Mammary epithelial cell (primary cell): ENCODE measurements at regions not wholly inside any gene's neighbourhood (a gene's known extent, or its start where the extent isn't known, plus 50 kb on each side); places are given as distances from the start of the nearest gene placed in this dataset.

ENCODE experiments used
- CTCF ChIP-seq, 2 donors: IDR thresholded peaks in 1 of 2; conservative IDR thresholded peaks in 1 of 2; 2 replicates each; pipeline ENCODE4 v1.5.1; 2011 to 2012; ENCODE audit warnings: inconsistent platforms in 2 of 2, low read length in 2 of 2, mild to moderate bottlenecking in 2 of 2, control low read depth in 1 of 2, low read depth in 1 of 2; ENCODE audit not compliant: insufficient read depth in 1 of 2; ENCODE audit errors: extremely low read depth in 1 of 2
- EZH2 ChIP-seq: IDR thresholded peaks from 2 replicates; pipeline ENCODE4 v1.6.1; 2012; ENCODE audit warnings: low read length, inconsistent platforms, borderline replicate concordance

- TF ChIP-seq CTCF (conservative IDR thresholded peaks at IDR 0.05 in 1 of 2, IDR thresholded peaks at IDR 0.05 in 1 of 2; ENCODE audit: extremely low read depth in 1 of 2, insufficient read depth in 1 of 2, low read depth in 1 of 2, low read length in 2 of 2), result no peak
- no peak for TF ChIP-seq EZH2
Measured at GRCh38 chr18:53664575-53664974, 559.9 kb downstream of the MBD2 start.
